Testis (tissue), 2 donors: ENCODE measurements at regions not wholly inside any gene's neighbourhood (a gene's known extent, or its start where the extent isn't known, plus 50 kb on each side); places are given as distances from the start of the nearest gene placed in this dataset.

ENCODE experiments used
- DNase-seq: peaks from one replicate; pipeline ENCODE4 v3.0.0-alpha.2; 2019
- H3K27ac ChIP-seq, 2 donors: fragments of 200-600 bp; sonication (generic); one replicate each; pipeline ENCODE4 v1.5.1; 2019
- H3K27me3 ChIP-seq: fragments of 200-600 bp; sonication (generic); one replicate; pipeline ENCODE4 v1.5.1; 2019
- H3K36me3 ChIP-seq: fragments of 200-600 bp; sonication (generic); one replicate; pipeline ENCODE4 v1.5.1; 2017; ENCODE audit warnings: low read depth; ENCODE audit errors: missing control alignments
- H3K4me1 ChIP-seq: fragments of 200-600 bp; sonication (generic); one replicate; pipeline ENCODE4 v1.5.1; 2019
- H3K4me3 ChIP-seq, 2 donors: fragments of 200-600 bp; sonication (generic); one replicate each; pipeline ENCODE4 v1.5.1; 2017 to 2019
- H3K9me3 ChIP-seq: fragments of 200-600 bp; sonication (generic); one replicate; pipeline ENCODE4 v1.5.1; 2017
- CTCF ChIP-seq, 3 experiments: fragments of 450-650 bp in 2 of 3; fragments of 200-600 bp in 1 of 3; sonication (generic) in 1 of 3; IDR thresholded peaks; one replicate each; pipeline ENCODE4 v1.5.1; 2016 to 2019; ENCODE audit warnings: antibody characterized with exemption in 3 of 3, mild to moderate bottlenecking in 2 of 3, moderate library complexity in 1 of 3
- POLR2A ChIP-seq: fragments of 450-650 bp; IDR thresholded peaks from one replicate; pipeline ENCODE4 v1.6.1; 2017; ENCODE audit warnings: antibody characterized with exemption, mild to moderate bottlenecking, moderate library complexity
- WGBS, 2 donors: methylation state at CpG; one replicate each; pipeline ENCODE4 v1.1.5; 2018; 5-methylcytosine and 5-hydroxymethylcytosine counted together
- intact Hi-C: fragments of 100-400 bp; cut with DNase I; formaldehyde crosslinking; loops from one replicate; pipeline ENCODE4 v1.15.1; 2023; ENCODE audit warnings: low total_unique reads

GRCh38 chr9:13568841-13569601 is 289.5 kb upstream of the MPDZ start:
- WGBS, 2 donors, result 33 to 35% methylated on average over 18 of the region's 18 CpGs
- Histone ChIP-seq H3K4me3 (no peak overlapping the region), H3K27me3 (no peaks in the 10 kb centered on the region), H3K4me1 (peaks cover 12% of the 10 kb centered on the region), H3K9me3 (no peaks in the 10 kb centered on the region), H3K36me3 (no peaks in the 10 kb centered on the region), H3K27ac (peak overlapping the region in 1 of 2 donors; percentile 31)
- TF ChIP-seq CTCF (IDR thresholded peaks at IDR 0.05) (no peak), POLR2A (no peak)
- intact Hi-C loops, result no loop called here
- DNase-seq, result no peak

- peak overlapping the region in 1 of 2 donors; percentile 31 for H3K27ac ChIP-seq
- intact Hi-C loops, result no loop called here
- DNase-seq, result no peak
- H3K4me3 ChIP-seq, result no peak overlapping the region
- no peaks in the 10 kb centered on the region for H3K27me3 ChIP-seq
- TF ChIP-seq POLR2A (no peak), CTCF (IDR thresholded peaks at IDR 0.05) (no peak)
- H3K36me3 ChIP-seq, result no peaks in the 10 kb centered on the region
- H3K9me3 ChIP-seq, result no peaks in the 10 kb centered on the region
- 28 to 35% methylated on average over 3 of the region's 3 CpGs for WGBS, 2 donors
- H3K4me1 ChIP-seq, result peaks cover 12% of the 10 kb centered on the region
Observed at GRCh38 chr9:13568405-13568804, 288.9 kb upstream of the MPDZ start.

- WGBS, 2 donors, result 44 to 52% methylated on average over 4 of the region's 4 CpGs
- Histone ChIP-seq H3K4me3 (no peak overlapping the region), H3K36me3 (no peaks in the 10 kb centered on the region), H3K27me3 (no peaks in the 10 kb centered on the region), H3K27ac (peak overlapping the region in 1 of 2 donors; percentile 8), H3K4me1 (peaks cover 12% of the 10 kb centered on the region), H3K9me3 (no peaks in the 10 kb centered on the region)
- intact Hi-C loops, result no loop called here
- TF ChIP-seq CTCF (IDR thresholded peaks at IDR 0.05), result no peak
- TF ChIP-seq POLR2A, result no peak
- no peak for DNase-seq
Observed at GRCh38 chr9:13567833-13568232, 288.3 kb upstream of the MPDZ start.

- H3K27me3 ChIP-seq, result no peaks in the 10 kb centered on the region
- H3K4me1 ChIP-seq, result no peaks in the 10 kb centered on the region
- intact Hi-C loops, result no loop called here
- 36 to 40% methylated on average over 2 of the region's 2 CpGs for WGBS, 2 donors
- no peak for DNase-seq
- no peak overlapping the region for H3K27ac ChIP-seq
- no peak for TF ChIP-seq CTCF (IDR thresholded peaks at IDR 0.05)
- TF ChIP-seq POLR2A, result no peak
- no peaks in the 10 kb centered on the region for H3K36me3 ChIP-seq
- no peak overlapping the region for H3K4me3 ChIP-seq
- H3K9me3 ChIP-seq, result no peaks in the 10 kb centered on the region
Observed at GRCh38 chr9:13557746-13558145, 278.3 kb upstream of the MPDZ start.

GRCh38 chr9:13556656-13557055 is 277.2 kb upstream of the MPDZ start:
- no peak for TF ChIP-seq CTCF (IDR thresholded peaks at IDR 0.05)
- TF ChIP-seq POLR2A, result no peak
- 68 to 72% methylated on average over 2 of the region's 2 CpGs for WGBS, 2 donors

More at GRCh38 chr9:13556656-13557055, 277.2 kb upstream of the MPDZ start:
- no peak for DNase-seq
- H3K36me3 ChIP-seq, result no peaks in the 10 kb centered on the region
- H3K4me1 ChIP-seq, result no peaks in the 10 kb centered on the region
- no peak overlapping the region for H3K4me3 ChIP-seq
- no peaks in the 10 kb centered on the region for H3K27me3 ChIP-seq
- intact Hi-C loops, result no loop called here
- H3K9me3 ChIP-seq, result no peaks in the 10 kb centered on the region
- H3K27ac ChIP-seq, result no peak overlapping the region
